Kidney (tissue), 13 donors: ENCODE measurements at regions not wholly inside any gene's neighbourhood (a gene's known extent, or its start where the extent isn't known, plus 50 kb on each side); places are given as distances from the start of the nearest gene placed in this dataset.
A peak's percentile ranks its signal among the peaks of the same experiment; 100 is the strongest.

Experiments
- DNase-seq, 5 donors: peaks; one replicate each; pipeline ENCODE4 v3.0.0-alpha.2; 2013 to 2020
- FAIRE-seq: peaks from 2 replicates; lab custom pipeline; 2012; peaks lifted over from hg19 to GRCh38; lab: Jason Lieb, UNC
- H3K27ac ChIP-seq, 2 donors: one replicate each; pipeline ENCODE4 v1.7.0; 2013; ENCODE audit warnings: low read depth in 2 of 2, low read length in 2 of 2, inconsistent platforms in 1 of 2
- H3K27me3 ChIP-seq: one replicate; pipeline ENCODE4 v1.7.1; 2013; ENCODE audit warnings: low read length, inconsistent platforms; ENCODE audit not compliant: control insufficient read depth, insufficient read depth
- H3K36me3 ChIP-seq, 3 donors: one replicate each; pipeline versions ENCODE4 v1.7.0 to v1.7.1; 2013; ENCODE audit warnings: low read length in 3 of 3, control low read depth in 1 of 3, inconsistent platforms in 1 of 3; ENCODE audit not compliant: insufficient read depth in 3 of 3, control insufficient read depth in 2 of 3
- H3K4me1 ChIP-seq, 3 donors: one replicate each; pipeline versions ENCODE4 v1.7.0 to v1.7.1; 2013; ENCODE audit warnings: low read length in 3 of 3, inconsistent platforms in 1 of 3, low read depth in 1 of 3; ENCODE audit not compliant: control insufficient read depth in 2 of 3, insufficient read depth in 2 of 3
- H3K4me3 ChIP-seq, 3 donors: one replicate each; pipeline versions ENCODE4 v1.7.0 to v1.8.1; 2013; ENCODE audit warnings: low read length in 3 of 3, control low read depth in 1 of 3, inconsistent platforms in 1 of 3
- H3K9ac ChIP-seq, 3 donors: one replicate each; pipeline versions ENCODE4 v1.7.0 to v1.7.1; 2013; ENCODE audit warnings: low read length in 3 of 3, control low read depth in 1 of 3, inconsistent platforms in 1 of 3
- H3K9me3 ChIP-seq, 3 donors: one replicate each; pipeline versions ENCODE4 v1.7.0 to v1.7.1; 2013; ENCODE audit warnings: low read length in 3 of 3, control low read depth in 1 of 3, inconsistent platforms in 1 of 3; ENCODE audit not compliant: control insufficient read depth in 2 of 3, insufficient read depth in 1 of 3
- intact Hi-C: fragments of 100-400 bp; cut with DNase I; formaldehyde crosslinking; loops from one replicate; pipeline ENCODE4 v1.11.1; 2022
- TF ChIP-seq, protein P1 (sequence below): IDR thresholded peaks from 3 replicates; pipeline ENCODE4 v1.5.1; 2012; ENCODE audit warnings: mild to moderate bottlenecking, moderate library complexity, borderline replicate concordance; ENCODE audit not compliant: insufficient read depth; ENCODE audit errors: extremely low read depth
- donor health status: control.
- donor health status: control.
- donor health status: control.
- donor health status: control.
- donor health status: control.
- donor health status: DM: yes; HTN: yes; CAD: no.
- donor health status: Normal renal cell carcinoma (clear cell type).

- no peak overlapping the region for H3K4me3 ChIP-seq
- no peaks in the 10 kb centered on the region for H3K9me3 ChIP-seq
- no peaks in the 10 kb centered on the region for H3K36me3 ChIP-seq
- no peaks in the 10 kb centered on the region for H3K4me1 ChIP-seq
- no peak for FAIRE-seq
- no peak overlapping the region for H3K9ac ChIP-seq
- DNase-seq: no peak
- no peak overlapping the region for H3K27ac ChIP-seq
- no peaks in the 10 kb centered on the region for H3K27me3 ChIP-seq
- TF ChIP-seq, protein P1, sequence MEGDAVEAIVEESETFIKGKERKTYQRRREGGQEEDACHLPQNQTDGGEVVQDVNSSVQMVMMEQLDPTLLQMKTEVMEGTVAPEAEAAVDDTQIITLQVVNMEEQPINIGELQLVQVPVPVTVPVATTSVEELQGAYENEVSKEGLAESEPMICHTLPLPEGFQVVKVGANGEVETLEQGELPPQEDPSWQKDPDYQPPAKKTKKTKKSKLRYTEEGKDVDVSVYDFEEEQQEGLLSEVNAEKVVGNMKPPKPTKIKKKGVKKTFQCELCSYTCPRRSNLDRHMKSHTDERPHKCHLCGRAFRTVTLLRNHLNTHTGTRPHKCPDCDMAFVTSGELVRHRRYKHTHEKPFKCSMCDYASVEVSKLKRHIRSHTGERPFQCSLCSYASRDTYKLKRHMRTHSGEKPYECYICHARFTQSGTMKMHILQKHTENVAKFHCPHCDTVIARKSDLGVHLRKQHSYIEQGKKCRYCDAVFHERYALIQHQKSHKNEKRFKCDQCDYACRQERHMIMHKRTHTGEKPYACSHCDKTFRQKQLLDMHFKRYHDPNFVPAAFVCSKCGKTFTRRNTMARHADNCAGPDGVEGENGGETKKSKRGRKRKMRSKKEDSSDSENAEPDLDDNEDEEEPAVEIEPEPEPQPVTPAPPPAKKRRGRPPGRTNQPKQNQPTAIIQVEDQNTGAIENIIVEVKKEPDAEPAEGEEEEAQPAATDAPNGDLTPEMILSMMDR: no peak
- intact Hi-C loops: no loop called here
These were observed 345.7 kb upstream of the RUNX1 start for GRCh38 chr21:35394634-35395369.

- H3K4me3 ChIP-seq: no peak overlapping the region
- no peaks in the 10 kb centered on the region for H3K27me3 ChIP-seq
- H3K9ac ChIP-seq: no peak overlapping the region
- no peak for DNase-seq
- no peak overlapping the region for H3K27ac ChIP-seq
- no peaks in the 10 kb centered on the region for H3K4me1 ChIP-seq
- TF ChIP-seq, protein P1: no peak
- no peaks in the 10 kb centered on the region for H3K36me3 ChIP-seq
- intact Hi-C loops: no loop called here
- no peaks in the 10 kb centered on the region for H3K9me3 ChIP-seq
- no peak for FAIRE-seq
These were observed 344.9 kb upstream of the RUNX1 start for GRCh38 chr21:35394049-35394448.

DNA sequence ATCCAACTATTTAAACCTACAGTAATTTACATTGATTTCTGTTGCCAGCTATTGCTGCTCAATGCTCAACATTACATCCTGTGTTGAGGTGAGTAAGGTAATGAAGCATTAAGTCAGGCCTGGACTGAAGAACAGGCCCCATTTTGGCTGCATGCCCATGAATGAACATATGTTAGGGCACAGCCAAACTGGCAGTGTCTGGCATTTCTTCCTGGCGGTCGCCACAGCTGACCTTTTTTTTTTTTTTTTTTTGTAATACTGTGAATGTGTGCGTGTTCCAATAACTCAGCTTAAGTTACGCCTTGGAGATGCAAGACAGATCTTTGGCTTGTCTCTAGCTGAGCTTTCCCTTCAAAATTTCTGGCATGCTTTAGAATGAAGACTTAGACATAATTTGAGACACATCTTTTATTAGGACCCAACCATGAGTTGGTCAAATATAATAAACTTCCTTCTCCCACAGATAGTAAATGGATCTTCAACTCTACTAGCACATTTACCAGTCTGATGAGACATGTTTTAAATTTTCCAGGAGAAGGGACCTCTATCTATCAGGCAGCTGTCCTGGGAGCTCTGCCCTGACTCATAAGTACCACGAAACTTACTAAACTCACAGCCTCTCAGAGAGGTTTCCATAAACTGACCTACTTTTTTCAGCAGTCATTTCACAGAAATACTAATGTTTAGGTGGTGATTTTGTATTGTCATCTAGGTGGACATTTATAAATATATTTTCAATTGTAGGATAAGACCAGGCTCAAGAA, 341.1 kb upstream of the RUNX1 start:
- no peaks in the 10 kb centered on the region for H3K36me3 ChIP-seq
- H3K9ac ChIP-seq: no peak overlapping the region
- H3K4me1 ChIP-seq: no peaks in the 10 kb centered on the region
- no peak overlapping the region for H3K27ac ChIP-seq
- no peaks in the 10 kb centered on the region for H3K27me3 ChIP-seq
- DNase-seq: peak in 4 of 5 donors; percentile 26 to 73 (median 50)
- intact Hi-C loops: no loop called here
- H3K4me3 ChIP-seq: no peak overlapping the region
- no peaks in the 10 kb centered on the region for H3K9me3 ChIP-seq
- TF ChIP-seq, protein P1: no peak
- no peak for FAIRE-seq
